Mesendoderm (in vitro differentiated cells): ENCODE measurements at regions not wholly inside any gene's neighbourhood (a gene's known extent, or its start where the extent isn't known, plus 50 kb on each side); places are given as distances from the start of the nearest gene placed in this dataset.

ENCODE experiments used
- DNase-seq: peaks from one replicate; pipeline ENCODE4 v3.0.0; 2013
- H2AK5ac ChIP-seq: 2 replicates; pipeline ENCODE4 v1.6.1; 2013; ENCODE audit warnings: low read length, inconsistent platforms
- H2BK120ac ChIP-seq: 2 replicates; pipeline ENCODE4 v1.6.1; 2013; ENCODE audit warnings: low read depth, mild to moderate bottlenecking, low read length, moderate library complexity, mixed read lengths
- H2BK15ac ChIP-seq: replicated peaks from 2 replicates; pipeline ENCODE4 v1.6.1; 2013; ENCODE audit warnings: low read depth, mild to moderate bottlenecking, moderate library complexity
- H2BK5ac ChIP-seq: 2 replicates; pipeline ENCODE4 v1.6.1; 2013; ENCODE audit warnings: low read length, inconsistent platforms
- H3K18ac ChIP-seq: 2 replicates; pipeline ENCODE4 v1.6.1; 2013; ENCODE audit warnings: mild to moderate bottlenecking, low read length, mixed read lengths
- H3K23ac ChIP-seq: one replicate; pipeline ENCODE4 v1.6.1; 2013; ENCODE audit warnings: low read length
- H3K27ac ChIP-seq: 2 replicates; pipeline ENCODE4 v1.5.1; 2013; ENCODE audit warnings: low read depth, mild to moderate bottlenecking, inconsistent platforms, low read length, moderate library complexity
- H3K27me3 ChIP-seq: 2 replicates; pipeline ENCODE4 v1.6.1; 2013; ENCODE audit warnings: low read length, control low read depth, mild to moderate bottlenecking, inconsistent platforms; ENCODE audit not compliant: insufficient read depth, poor library complexity
- H3K36me3 ChIP-seq: 2 replicates; pipeline ENCODE4 v1.6.1; 2013; ENCODE audit warnings: low read length, inconsistent platforms; ENCODE audit not compliant: control insufficient read depth, insufficient read depth
- H3K4ac ChIP-seq: one replicate; pipeline ENCODE4 v1.6.1; 2013; ENCODE audit warnings: low read depth, mild to moderate bottlenecking, low read length, moderate library complexity
- H3K4me1 ChIP-seq: 2 replicates; pipeline ENCODE4 v1.6.1; 2013; ENCODE audit warnings: low read depth, low read length, inconsistent platforms; ENCODE audit not compliant: control insufficient read depth
- H3K4me2 ChIP-seq: 2 replicates; pipeline ENCODE4 v1.6.1; 2013; ENCODE audit warnings: low read length
- H3K4me3 ChIP-seq: 2 replicates; pipeline ENCODE4 v1.5.1; 2013; ENCODE audit warnings: mild to moderate bottlenecking, low read length
- H3K56ac ChIP-seq: one replicate; pipeline ENCODE4 v1.6.1; 2013; ENCODE audit warnings: low read length
- H3K79me1 ChIP-seq: 2 replicates; pipeline ENCODE4 v1.6.1; 2013; ENCODE audit warnings: low read length, inconsistent platforms
- H3K79me2 ChIP-seq: 2 replicates; pipeline ENCODE4 v1.6.1; 2013; ENCODE audit warnings: mild to moderate bottlenecking, low read length; ENCODE audit not compliant: control insufficient read depth, insufficient read depth
- H3K9ac ChIP-seq: 2 replicates; pipeline ENCODE4 v1.6.1; 2013; ENCODE audit warnings: low read length, inconsistent platforms
- H4K5ac ChIP-seq: one replicate; pipeline ENCODE4 v1.6.1; 2013; ENCODE audit warnings: low read length
- H4K8ac ChIP-seq: one replicate; pipeline ENCODE4 v1.6.1; 2013; ENCODE audit warnings: low read depth, mild to moderate bottlenecking, control low read depth, low read length, moderate library complexity
- WGBS: extraction: QIAGEN DNeasy Blood & Tissue Kit; methylation state at CpG from one replicate; pipeline ENCODE4 v1.1.7; 2013; ENCODE audit warnings: low lambda C conversion rate, missing lambda C conversion rate; ENCODE audit not compliant: insufficient coverage; ENCODE audit errors: extremely low coverage; 5-methylcytosine and 5-hydroxymethylcytosine counted together

DNA sequence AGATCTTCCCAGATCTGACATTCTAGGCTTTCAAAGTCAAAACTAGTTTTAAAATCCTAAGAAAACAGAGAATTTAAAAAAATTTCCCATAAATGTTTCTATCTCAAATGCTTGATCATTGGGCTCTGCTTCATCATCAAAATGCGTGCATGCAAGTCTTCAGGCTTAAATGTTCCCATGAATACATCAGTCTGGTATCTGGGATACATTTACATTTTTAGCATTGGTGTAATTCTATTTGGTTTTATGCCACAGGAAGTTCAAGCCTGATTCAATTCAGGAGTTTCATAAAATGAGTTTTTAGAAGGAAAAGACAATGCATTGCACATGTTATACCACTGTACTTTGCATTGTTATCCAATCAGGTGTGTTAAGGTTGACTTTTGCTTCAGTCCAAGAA lies 336.4 kb downstream of the PCNX1 start:
- Histone ChIP-seq H3K4ac (no peak overlapping the region), H3K56ac (no peak overlapping the region), H3K27me3 (no peaks in the 10 kb centered on the region), H3K4me1 (no peaks in the 10 kb centered on the region), H3K4me3 (no peak overlapping the region), H2BK5ac (no peak overlapping the region), H3K79me1 (no peaks in the 10 kb centered on the region), H2BK15ac (no peak overlapping the region), H3K9ac (no peak overlapping the region), H4K8ac (no peak overlapping the region), H3K79me2 (no peaks in the 10 kb centered on the region), H2AK5ac (no peak overlapping the region), H2BK120ac (no peak overlapping the region), H3K23ac (no peak overlapping the region), H3K4me2 (no peak overlapping the region), H3K27ac (no peak overlapping the region), H4K5ac (no peak overlapping the region), H3K18ac (no peak overlapping the region), H3K36me3 (no peaks in the 10 kb centered on the region)
- DNase-seq = no peak
- no CpG with 5 or more reads among the region's 1 CpG for WGBS

DNA sequence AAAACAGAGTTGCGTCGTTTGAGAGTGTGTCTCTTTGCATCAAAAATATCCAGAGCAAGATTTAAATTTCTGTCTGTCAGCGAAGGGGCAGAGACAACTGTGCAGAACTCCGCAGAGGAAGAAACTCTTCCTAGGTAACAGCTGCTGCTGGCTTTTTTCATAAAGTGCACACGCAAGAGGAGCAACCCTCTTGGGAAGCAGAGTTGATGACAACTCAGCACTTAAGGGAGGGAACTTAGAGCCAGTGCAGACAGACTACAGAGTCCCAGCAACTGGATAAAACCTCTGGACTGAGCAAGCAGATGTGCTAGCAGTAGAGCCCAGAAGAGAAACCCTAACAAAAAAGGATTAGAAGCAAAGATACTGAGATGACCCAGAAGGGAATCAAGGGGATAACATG lies 337.1 kb downstream of the PCNX1 start:
- Histone ChIP-seq H2BK5ac (no peak overlapping the region), H3K36me3 (no peaks in the 10 kb centered on the region), H3K79me2 (no peaks in the 10 kb centered on the region), H3K27ac (no peak overlapping the region), H3K27me3 (no peaks in the 10 kb centered on the region), H3K4me2 (no peak overlapping the region), H2AK5ac (no peak overlapping the region), H3K56ac (no peak overlapping the region), H4K5ac (no peak overlapping the region), H3K4me3 (no peak overlapping the region), H4K8ac (no peak overlapping the region), H2BK120ac (no peak overlapping the region), H3K79me1 (no peaks in the 10 kb centered on the region), H3K18ac (no peak overlapping the region), H2BK15ac (no peak overlapping the region), H3K9ac (no peak overlapping the region), H3K4me1 (no peaks in the 10 kb centered on the region), H3K4ac (no peak overlapping the region), H3K23ac (no peak overlapping the region)
- DNase-seq = no peak
- WGBS = no CpG with 5 or more reads among the region's 5 CpGs

DNA sequence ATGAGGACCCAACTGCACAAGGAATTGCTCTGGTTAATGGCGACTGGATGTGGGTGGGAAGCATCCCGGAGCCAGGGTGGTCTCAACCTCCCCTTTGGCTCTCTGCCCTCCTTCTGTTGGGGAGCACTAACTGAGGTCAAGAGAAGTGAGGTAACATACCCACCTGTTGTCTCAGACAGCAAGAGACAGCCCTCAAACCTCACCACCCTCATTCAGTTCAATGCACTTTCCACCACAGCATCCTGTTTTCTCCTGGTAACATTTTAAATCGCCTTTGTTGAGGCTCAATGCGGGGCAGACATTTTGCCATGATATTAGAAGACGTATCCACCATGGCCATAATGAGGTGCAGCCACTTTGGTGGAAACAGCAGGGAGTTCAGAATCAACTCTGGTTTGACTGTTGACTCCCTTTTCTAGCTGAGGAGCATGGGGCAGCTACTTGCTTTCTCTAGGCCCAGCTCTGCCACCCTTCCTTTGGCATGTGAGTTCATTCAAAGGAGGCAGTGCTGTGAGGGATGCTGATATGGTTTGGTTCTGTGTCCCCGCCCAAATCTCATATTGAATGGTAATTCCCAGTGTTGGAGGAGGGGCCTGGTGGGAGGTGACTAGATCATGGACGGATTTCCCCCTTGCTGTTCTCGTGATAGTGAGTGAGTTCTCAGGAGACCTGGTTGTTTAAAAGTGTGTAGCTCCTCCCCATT lies 338.6 kb downstream of the PCNX1 start:
- Histone ChIP-seq H3K18ac (no peak overlapping the region), H4K8ac (no peak overlapping the region), H4K5ac (no peak overlapping the region), H2BK5ac (no peak overlapping the region), H2AK5ac (no peak overlapping the region), H3K4me3 (no peak overlapping the region), H2BK120ac (no peak overlapping the region), H3K27me3 (no peaks in the 10 kb centered on the region), H3K23ac (no peak overlapping the region), H3K4me1 (no peaks in the 10 kb centered on the region), H3K79me1 (no peaks in the 10 kb centered on the region), H3K36me3 (no peaks in the 10 kb centered on the region), H3K79me2 (no peaks in the 10 kb centered on the region), H3K56ac (no peak overlapping the region), H2BK15ac (no peak overlapping the region), H3K4ac (no peak overlapping the region), H3K27ac (no peak overlapping the region), H3K9ac (no peak overlapping the region), H3K4me2 (no peak overlapping the region)
- DNase-seq = no peak
- WGBS = no CpG with 5 or more reads among the region's 8 CpGs

- H4K5ac ChIP-seq = no peak overlapping the region
- no peak overlapping the region for H2BK5ac ChIP-seq
- no peak overlapping the region for H2BK120ac ChIP-seq
- no peak overlapping the region for H3K23ac ChIP-seq
- no peak overlapping the region for H3K4me3 ChIP-seq
- H2BK15ac ChIP-seq = no peak overlapping the region
- H3K27me3 ChIP-seq = no peaks in the 10 kb centered on the region
- H2AK5ac ChIP-seq = no peak overlapping the region
- H3K56ac ChIP-seq = no peak overlapping the region
- H3K4me2 ChIP-seq = no peak overlapping the region
- no peak overlapping the region for H3K4ac ChIP-seq
- no peak overlapping the region for H3K27ac ChIP-seq
- no peaks in the 10 kb centered on the region for H3K79me2 ChIP-seq
- WGBS = no CpG with 5 or more reads among the region's 1 CpG
- H3K79me1 ChIP-seq = no peaks in the 10 kb centered on the region
- H3K36me3 ChIP-seq = no peaks in the 10 kb centered on the region
- no peak overlapping the region for H4K8ac ChIP-seq
- H3K18ac ChIP-seq = no peak overlapping the region
- DNase-seq = no peak
- H3K9ac ChIP-seq = no peak overlapping the region
- H3K4me1 ChIP-seq = no peaks in the 10 kb centered on the region
These were observed 339.3 kb downstream of the PCNX1 start for GRCh38 chr14:71246539-71246938.

- Histone ChIP-seq H3K4me2 (no peak overlapping the region), H4K8ac (no peak overlapping the region), H3K79me1 (no peaks in the 10 kb centered on the region), H3K79me2 (no peaks in the 10 kb centered on the region), H3K9ac (no peak overlapping the region), H3K18ac (no peak overlapping the region), H4K5ac (no peak overlapping the region), H3K56ac (no peak overlapping the region), H3K23ac (no peak overlapping the region), H2BK15ac (no peak overlapping the region), H3K4me3 (no peak overlapping the region), H3K36me3 (no peaks in the 10 kb centered on the region), H2BK120ac (no peak overlapping the region), H3K27ac (no peak overlapping the region), H2AK5ac (no peak overlapping the region), H3K27me3 (no peaks in the 10 kb centered on the region), H3K4ac (no peak overlapping the region), H3K4me1 (no peaks in the 10 kb centered on the region), H2BK5ac (no peak overlapping the region)
- WGBS = no CpG with 5 or more reads among the region's 4 CpGs
- no peak for DNase-seq
These were observed 339.8 kb downstream of the PCNX1 start for GRCh38 chr14:71247106-71247505.

DNA sequence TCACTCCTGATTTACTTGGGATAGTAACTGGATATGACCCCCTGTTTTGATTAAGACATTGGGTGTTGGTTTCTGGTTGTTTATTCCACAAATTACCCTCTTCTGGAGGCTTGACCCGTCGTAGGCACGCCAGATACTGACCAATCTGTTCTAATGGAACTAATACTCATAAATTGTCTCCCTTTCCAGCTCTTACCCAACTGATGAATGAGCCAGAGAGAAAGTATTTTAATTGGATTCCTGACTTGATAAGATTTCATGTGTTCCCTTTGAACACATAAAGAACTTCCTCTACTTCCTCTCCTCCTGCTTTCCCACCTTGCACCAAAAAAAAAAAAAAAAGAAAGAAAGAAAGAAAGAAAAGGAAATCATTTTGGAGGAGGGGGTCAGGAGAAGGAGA lies 340.9 kb downstream of the PCNX1 start:
- Histone ChIP-seq H3K4ac (no peak overlapping the region), H3K4me2 (no peak overlapping the region), H3K79me2 (no peaks in the 10 kb centered on the region), H2BK15ac (no peak overlapping the region), H4K5ac (no peak overlapping the region), H3K4me1 (no peaks in the 10 kb centered on the region), H2AK5ac (no peak overlapping the region), H3K79me1 (no peaks in the 10 kb centered on the region), H2BK120ac (no peak overlapping the region), H3K23ac (no peak overlapping the region), H2BK5ac (no peak overlapping the region), H3K56ac (no peak overlapping the region), H3K4me3 (no peak overlapping the region), H3K27me3 (no peaks in the 10 kb centered on the region), H3K18ac (no peak overlapping the region), H4K8ac (no peak overlapping the region), H3K9ac (no peak overlapping the region), H3K27ac (no peak overlapping the region), H3K36me3 (no peaks in the 10 kb centered on the region)
- no peak for DNase-seq
- no CpG with 5 or more reads among the region's 3 CpGs for WGBS
